HepG2 (cell line): ENCODE measurements at regions not wholly inside any gene's neighbourhood (a gene's known extent, or its start where the extent isn't known, plus 50 kb on each side); places are given as distances from the start of the nearest gene placed in this dataset.

ENCODE experiments used
- ARNT ChIP-seq: fragments of 450-650 bp; IDR thresholded peaks from 2 replicates; pipeline ENCODE4 v1.6.1; 2017
- ATAD3A ChIP-seq: sonication (generic); formaldehyde crosslinking; IDR thresholded peaks from 2 replicates; pipeline ENCODE4 v1.4.0; 2020; ENCODE audit warnings: missing genetic modification reagents
- ATF7 ChIP-seq, 2 experiments: fragments of 450-650 bp in 1 of 2; sonication (generic) in 1 of 2; formaldehyde crosslinking in 1 of 2; IDR thresholded peaks; 2 replicates each; pipeline versions ENCODE4 v1.4.0 to v1.6.1; 2016 to 2020; ENCODE audit warnings: antibody characterized with exemption in 1 of 2, mild to moderate bottlenecking in 1 of 2, missing genetic modification reagents in 1 of 2
- CBX1 ChIP-seq: IDR thresholded peaks from one replicate; pipeline ENCODE4 v1.6.1; 2016; ENCODE audit warnings: antibody characterized with exemption, low read depth
- CREB1 ChIP-seq, 2 experiments: fragments of 450-650 bp in 1 of 2; IDR thresholded peaks; 2 replicates each; pipeline ENCODE4 v1.6.1; 2016 to 2017; ENCODE audit warnings: control low read depth in 1 of 2, mild to moderate bottlenecking in 1 of 2, missing compliant biosample characterization in 1 of 2, missing genetic modification characterization in 1 of 2
- EEA1 ChIP-seq: sonication (generic); formaldehyde crosslinking; IDR thresholded peaks from 2 replicates; pipeline ENCODE4 v1.5.1; 2020; ENCODE audit warnings: mild to moderate bottlenecking, missing genetic modification reagents, borderline replicate concordance
- ETV6 ChIP-seq: sonication (generic); formaldehyde crosslinking; conservative IDR thresholded peaks from 2 replicates; pipeline ENCODE4 v1.4.0; 2020; ENCODE audit warnings: missing genetic modification reagents
- FOXM1 ChIP-seq: sonication (generic); formaldehyde crosslinking; IDR thresholded peaks from 2 replicates; pipeline ENCODE4 v1.5.0; 2020; ENCODE audit warnings: missing genetic modification reagents
- HIC2 ChIP-seq: sonication (generic); formaldehyde crosslinking; IDR thresholded peaks from 2 replicates; pipeline ENCODE4 v1.9.0; 2022; ENCODE audit warnings: low read depth, missing genetic modification reagents
- KMT2A ChIP-seq: sonication (generic); formaldehyde crosslinking; IDR thresholded peaks from 2 replicates; pipeline ENCODE4 v1.4.0; 2020; ENCODE audit warnings: missing genetic modification reagents
- MZF1 ChIP-seq: sonication (generic); formaldehyde crosslinking; IDR thresholded peaks from 2 replicates; pipeline ENCODE4 v1.8.1; 2023; ENCODE audit warnings: mild to moderate bottlenecking, missing genetic modification reagents, borderline replicate concordance
- PHB2 ChIP-seq: fragments of 450-650 bp; IDR thresholded peaks from 2 replicates; pipeline ENCODE4 v1.6.1; 2018; ENCODE audit not compliant: partially characterized antibody
- RERE ChIP-seq: IDR thresholded peaks from 2 replicates; pipeline ENCODE4 v1.6.1; 2016; ENCODE audit warnings: low read depth, missing genetic modification reagents, missing compliant biosample characterization
- TCF7 ChIP-seq: sonication (generic); IDR thresholded peaks from 2 replicates; pipeline ENCODE4 v1.6.1; 2016; ENCODE audit warnings: antibody characterized with exemption, low read depth
- ZNF160 ChIP-seq: sonication (generic); formaldehyde crosslinking; IDR thresholded peaks from 2 replicates; pipeline ENCODE4 v1.8.0; 2022; ENCODE audit warnings: mild to moderate bottlenecking, inconsistent platforms, missing genetic modification reagents
- ZNF180 ChIP-seq: sonication (generic); formaldehyde crosslinking; IDR thresholded peaks from 2 replicates; pipeline ENCODE4 v1.4.0; 2020; ENCODE audit warnings: low read depth, missing genetic modification reagents, borderline replicate concordance
- ZNF20 ChIP-seq: sonication (generic); formaldehyde crosslinking; IDR thresholded peaks from 2 replicates; pipeline ENCODE4 v1.4.0; 2020; ENCODE audit warnings: mild to moderate bottlenecking, moderate library complexity, missing genetic modification reagents
- ZNF260 ChIP-seq: sonication (generic); formaldehyde crosslinking; IDR thresholded peaks from 2 replicates; pipeline ENCODE4 v1.4.0; 2020; ENCODE audit warnings: missing genetic modification reagents, low read depth, mild to moderate bottlenecking, borderline replicate concordance
- ZNF280B ChIP-seq: sonication (generic); formaldehyde crosslinking; IDR thresholded peaks from 2 replicates; pipeline ENCODE4 v1.5.0; 2020; ENCODE audit warnings: missing genetic modification reagents, mild to moderate bottlenecking, borderline replicate concordance
- ZNF367 ChIP-seq: sonication (generic); formaldehyde crosslinking; IDR thresholded peaks from 2 replicates; pipeline ENCODE4 v1.4.0; 2020; ENCODE audit warnings: missing genetic modification reagents, borderline replicate concordance
- ZNF652 ChIP-seq: IDR thresholded peaks from 2 replicates; pipeline ENCODE4 v1.6.1; 2016; ENCODE audit warnings: low read depth, borderline replicate concordance
- ZNF746 ChIP-seq: sonication (generic); formaldehyde crosslinking; IDR thresholded peaks from 2 replicates; pipeline ENCODE4 v1.8.0; 2022; ENCODE audit warnings: mild to moderate bottlenecking, missing genetic modification reagents

GRCh38 chr13:33640832-33641231, 177.1 kb upstream of the RFC3 start (continued):
- no peak for TF ChIP-seq ETV6 (CRISPR knock-in tag)
- TF ChIP-seq RERE (CRISPR knock-in tag): no peak
- TF ChIP-seq TCF7: peak; percentile 27; the same call in 1 of the 2 replicates
- no peak for TF ChIP-seq FOXM1
- TF ChIP-seq ATAD3A (CRISPR knock-in tag): no peak
- TF ChIP-seq ZNF20 (CRISPR knock-in tag): no peak
- no peak for TF ChIP-seq HIC2 (CRISPR knock-in tag)
- TF ChIP-seq CREB1 (IDR thresholded peaks at IDR 0.05): no peak
- TF ChIP-seq CREB1 (CRISPR knock-in tag; IDR thresholded peaks at IDR 0.05): no peak
- no peak for TF ChIP-seq ZNF260 (CRISPR knock-in tag)
- TF ChIP-seq ZNF180 (CRISPR knock-in tag): no peak
- TF ChIP-seq ATF7 (IDR thresholded peaks at IDR 0.05): no peak
- TF ChIP-seq ATF7 (CRISPR knock-in tag; IDR thresholded peaks at IDR 0.05): no peak
- no peak for TF ChIP-seq ZNF746 (CRISPR knock-in tag)
- TF ChIP-seq ARNT: no peak
- TF ChIP-seq EEA1 (CRISPR knock-in tag): no peak
- no peak for TF ChIP-seq ZNF367 (CRISPR knock-in tag)
- TF ChIP-seq ZNF160 (CRISPR knock-in tag): no peak
- TF ChIP-seq KMT2A (CRISPR knock-in tag): no peak
- TF ChIP-seq ZNF652 (CRISPR knock-in tag): no peak
- TF ChIP-seq ZNF280B (CRISPR knock-in tag): no peak
- TF ChIP-seq PHB2: no peak
- no peak for TF ChIP-seq CBX1
- no peak for TF ChIP-seq MZF1
- TF ChIP-seq, all 625 proteins: peak for 25
